ENCODE measurements at regions not wholly inside any gene's neighbourhood (a gene's known extent, or its start where the extent isn't known, plus 50 kb on each side); places are given as distances from the start of the nearest gene placed in this dataset.

- no peaks in the 10 kb centered on the region for H3K9me3 ChIP-seq (ENCODE audit: control insufficient read depth in 4 of 4, low read length in 3 of 4)
- no peaks in the 10 kb centered on the region for H3K36me3 ChIP-seq (ENCODE audit: control insufficient read depth in 4 of 4, insufficient read depth in 3 of 4, low read depth in 1 of 4, low read length in 3 of 4)
- H3K27ac ChIP-seq (ENCODE audit: low read depth in 1 of 2, low read length in 2 of 2): no peak overlapping the region
- H3K4me3 ChIP-seq (ENCODE audit: low read depth in 1 of 3, low read length in 3 of 3): no peak overlapping the region
- DNase-seq (ENCODE audit: low spot score): no peak
- no peak overlapping the region for H3K9ac ChIP-seq (ENCODE audit: low read depth in 1 of 2, low read length in 2 of 2)
- H3K4me1 ChIP-seq (ENCODE audit: control insufficient read depth in 4 of 4, insufficient read depth in 4 of 4, low read length in 3 of 4): no peaks in the 10 kb centered on the region
- no peaks in the 10 kb centered on the region for H3K27me3 ChIP-seq (ENCODE audit: control insufficient read depth in 4 of 4, insufficient read depth in 4 of 4, low read length in 3 of 4)
- 90% methylated on average over 11 of the region's 11 CpGs for WGBS
- no peak for TF ChIP-seq GABPA (IDR thresholded peaks at IDR 0.05 in 1 of 2, conservative IDR thresholded peaks at IDR 0.05 in 1 of 2)
These were observed 283.5 kb upstream of the HS6ST1 start for GRCh38 chr2:128602038-128602698.

- Histone ChIP-seq H3K36me3 (ENCODE audit: control insufficient read depth in 4 of 4, insufficient read depth in 3 of 4, low read depth in 1 of 4, low read length in 3 of 4) (no peaks in the 10 kb centered on the region), H3K9me3 (ENCODE audit: control insufficient read depth in 4 of 4, low read length in 3 of 4) (no peaks in the 10 kb centered on the region), H3K27ac (ENCODE audit: low read depth in 1 of 2, low read length in 2 of 2) (no peak overlapping the region), H3K9ac (ENCODE audit: low read depth in 1 of 2, low read length in 2 of 2) (no peak overlapping the region), H3K27me3 (ENCODE audit: control insufficient read depth in 4 of 4, insufficient read depth in 4 of 4, low read length in 3 of 4) (no peaks in the 10 kb centered on the region), H3K4me1 (ENCODE audit: control insufficient read depth in 4 of 4, insufficient read depth in 4 of 4, low read length in 3 of 4) (no peaks in the 10 kb centered on the region), H3K4me3 (ENCODE audit: low read depth in 1 of 3, low read length in 3 of 3) (no peak overlapping the region)
- TF ChIP-seq YY1 (IDR thresholded peaks at IDR 0.05) (no peak), GABPA (IDR thresholded peaks at IDR 0.05 in 1 of 2, conservative IDR thresholded peaks at IDR 0.05 in 1 of 2) (no peak), NR2F2 (IDR thresholded peaks at IDR 0.05) (no peak), MAX (IDR thresholded peaks at IDR 0.05) (no peak), JUND (IDR thresholded peaks at IDR 0.05) (no peak), HNF4G (IDR thresholded peaks at IDR 0.05) (no peak), HNF4A (conservative IDR thresholded peaks at IDR 0.05) (no peak), CTCF (IDR thresholded peaks at IDR 0.05; ENCODE audit: low read depth, low read length, missing input control) (no peak), EGR1 (IDR thresholded peaks at IDR 0.05; ENCODE audit: low read depth in 2 of 2) (no peak), FOXA2 (IDR thresholded peaks at IDR 0.05) (no peak)
- 93% methylated on average over 14 of the region's 14 CpGs for WGBS
- no peak for DNase-seq (ENCODE audit: low spot score)
These were observed 284.0 kb upstream of the HS6ST1 start for GRCh38 chr2:128602699-128603101.

- Histone ChIP-seq H3K4me3 (ENCODE audit: low read depth in 1 of 3, low read length in 3 of 3) (no peak overlapping the region), H3K4me1 (ENCODE audit: control insufficient read depth in 4 of 4, insufficient read depth in 4 of 4, low read length in 3 of 4) (no peaks in the 10 kb centered on the region), H3K36me3 (ENCODE audit: control insufficient read depth in 4 of 4, insufficient read depth in 3 of 4, low read depth in 1 of 4, low read length in 3 of 4) (no peaks in the 10 kb centered on the region), H3K27ac (ENCODE audit: low read depth in 1 of 2, low read length in 2 of 2) (no peak overlapping the region), H3K9me3 (ENCODE audit: control insufficient read depth in 4 of 4, low read length in 3 of 4) (no peaks in the 10 kb centered on the region), H3K27me3 (ENCODE audit: control insufficient read depth in 4 of 4, insufficient read depth in 4 of 4, low read length in 3 of 4) (no peaks in the 10 kb centered on the region), H3K9ac (ENCODE audit: low read depth in 1 of 2, low read length in 2 of 2) (no peak overlapping the region)
- 83% methylated on average over 14 of the region's 14 CpGs for WGBS
- DNase-seq (ENCODE audit: low spot score): no peak
- TF ChIP-seq ATF3 (IDR thresholded peaks at IDR 0.05): no peak
These were observed 284.8 kb upstream of the HS6ST1 start for GRCh38 chr2:128603411-128603924.

GRCh38 chr2:128604045-128604444 lies 285.4 kb upstream of the HS6ST1 start:
- Histone ChIP-seq H3K9me3 (ENCODE audit: control insufficient read depth in 4 of 4, low read length in 3 of 4) (no peaks in the 10 kb centered on the region), H3K27me3 (ENCODE audit: control insufficient read depth in 4 of 4, insufficient read depth in 4 of 4, low read length in 3 of 4) (no peaks in the 10 kb centered on the region), H3K27ac (ENCODE audit: low read depth in 1 of 2, low read length in 2 of 2) (no peak overlapping the region), H3K4me3 (ENCODE audit: low read depth in 1 of 3, low read length in 3 of 3) (no peak overlapping the region), H3K4me1 (ENCODE audit: control insufficient read depth in 4 of 4, insufficient read depth in 4 of 4, low read length in 3 of 4) (no peaks in the 10 kb centered on the region), H3K9ac (ENCODE audit: low read depth in 1 of 2, low read length in 2 of 2) (no peak overlapping the region), H3K36me3 (ENCODE audit: control insufficient read depth in 4 of 4, insufficient read depth in 3 of 4, low read depth in 1 of 4, low read length in 3 of 4) (no peaks in the 10 kb centered on the region)
- no peak for DNase-seq (ENCODE audit: low spot score)
- WGBS: 85% methylated on average over 2 of the region's 2 CpGs
- TF ChIP-seq REST (IDR thresholded peaks at IDR 0.05) (no peak), SP1 (IDR thresholded peaks at IDR 0.05) (no peak), EGR1 (IDR thresholded peaks at IDR 0.05; ENCODE audit: low read depth in 2 of 2) (no peak), NR2F2 (IDR thresholded peaks at IDR 0.05) (no peak), YY1 (IDR thresholded peaks at IDR 0.05) (no peak), CTCF (IDR thresholded peaks at IDR 0.05; ENCODE audit: low read depth, low read length, missing input control) (no peak), ATF3 (IDR thresholded peaks at IDR 0.05) (no peak), RXRA (IDR thresholded peaks at IDR 0.05) (no peak)

Measured in liver (tissue), 8 donors.